Body of pancreas (tissue), 4 donors: ENCODE measurements at regions not wholly inside any gene's neighbourhood (a gene's known extent, or its start where the extent isn't known, plus 50 kb on each side); places are given as distances from the start of the nearest gene placed in this dataset.

Source experiments
- CTCF ChIP-seq, 7 experiments: fragments of 450-650 bp in 4 of 7; fragments of 200-600 bp in 3 of 7; sonication (generic) in 3 of 7; IDR thresholded peaks; one replicate each; pipeline ENCODE4 v1.5.1; 2016 to 2019; ENCODE audit warnings: antibody characterized with exemption in 7 of 7
- POLR2A ChIP-seq, 3 donors: fragments of 450-650 bp; IDR thresholded peaks; one replicate each; pipeline ENCODE4 v1.6.1; 2016; ENCODE audit warnings: antibody characterized with exemption in 3 of 3, mild to moderate bottlenecking in 2 of 3

GRCh38 chr1:78375996-78376395, 114.8 kb upstream of the PTGFR start:
- no peak for TF ChIP-seq CTCF (IDR thresholded peaks at IDR 0.05)
- no peak for TF ChIP-seq POLR2A (IDR thresholded peaks at IDR 0.05)
